ENCODE measurements at regions not wholly inside any gene's neighbourhood (a gene's known extent, or its start where the extent isn't known, plus 50 kb on each side); places are given as distances from the start of the nearest gene placed in this dataset.

DNA sequence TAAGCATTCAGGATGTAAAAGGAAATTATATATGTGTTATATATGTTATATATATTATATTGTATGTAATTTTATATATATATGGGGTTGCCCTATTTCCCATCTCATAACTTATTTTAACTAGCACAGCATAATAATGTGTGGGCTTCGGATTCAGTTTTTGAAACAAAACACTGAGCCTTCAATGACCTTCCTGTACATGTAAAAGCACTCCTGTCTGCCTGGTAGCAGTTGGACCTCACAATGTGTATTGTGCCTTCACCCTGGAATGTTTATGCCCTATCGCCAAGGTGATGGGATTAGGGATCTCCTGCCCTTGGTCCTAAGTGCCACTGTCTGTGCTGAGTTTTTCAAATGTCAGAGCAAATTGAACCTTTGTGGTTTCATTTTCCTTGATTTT, 968.8 kb downstream of the TUBA3C start:
- TF ChIP-seq, protein P1, sequence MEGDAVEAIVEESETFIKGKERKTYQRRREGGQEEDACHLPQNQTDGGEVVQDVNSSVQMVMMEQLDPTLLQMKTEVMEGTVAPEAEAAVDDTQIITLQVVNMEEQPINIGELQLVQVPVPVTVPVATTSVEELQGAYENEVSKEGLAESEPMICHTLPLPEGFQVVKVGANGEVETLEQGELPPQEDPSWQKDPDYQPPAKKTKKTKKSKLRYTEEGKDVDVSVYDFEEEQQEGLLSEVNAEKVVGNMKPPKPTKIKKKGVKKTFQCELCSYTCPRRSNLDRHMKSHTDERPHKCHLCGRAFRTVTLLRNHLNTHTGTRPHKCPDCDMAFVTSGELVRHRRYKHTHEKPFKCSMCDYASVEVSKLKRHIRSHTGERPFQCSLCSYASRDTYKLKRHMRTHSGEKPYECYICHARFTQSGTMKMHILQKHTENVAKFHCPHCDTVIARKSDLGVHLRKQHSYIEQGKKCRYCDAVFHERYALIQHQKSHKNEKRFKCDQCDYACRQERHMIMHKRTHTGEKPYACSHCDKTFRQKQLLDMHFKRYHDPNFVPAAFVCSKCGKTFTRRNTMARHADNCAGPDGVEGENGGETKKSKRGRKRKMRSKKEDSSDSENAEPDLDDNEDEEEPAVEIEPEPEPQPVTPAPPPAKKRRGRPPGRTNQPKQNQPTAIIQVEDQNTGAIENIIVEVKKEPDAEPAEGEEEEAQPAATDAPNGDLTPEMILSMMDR (IDR thresholded peaks at IDR 0.05; ENCODE audit: insufficient read depth, low read length, poor library complexity, severe bottlenecking): no peak
- no peak for TF ChIP-seq EZH2phosphoT487 (conservative IDR thresholded peaks at IDR 0.05; ENCODE audit: low read length)
